Left forelimb (tissue), 1 donor: ENCODE measurements at regions not wholly inside any gene's neighbourhood (a gene's known extent, or its start where the extent isn't known, plus 50 kb on each side); places are given as distances from the start of the nearest gene placed in this dataset.
"Not testable (repeated sequence)": the region's sequence is repeated elsewhere in the genome, so short reads cannot be mapped to it uniquely, and the experiment has no call there.

Experiments
- DNase-seq: peaks from one replicate; pipeline ENCODE4 v3.0.0-alpha.2; 2018; ENCODE audit warnings: low spot score

DNA sequence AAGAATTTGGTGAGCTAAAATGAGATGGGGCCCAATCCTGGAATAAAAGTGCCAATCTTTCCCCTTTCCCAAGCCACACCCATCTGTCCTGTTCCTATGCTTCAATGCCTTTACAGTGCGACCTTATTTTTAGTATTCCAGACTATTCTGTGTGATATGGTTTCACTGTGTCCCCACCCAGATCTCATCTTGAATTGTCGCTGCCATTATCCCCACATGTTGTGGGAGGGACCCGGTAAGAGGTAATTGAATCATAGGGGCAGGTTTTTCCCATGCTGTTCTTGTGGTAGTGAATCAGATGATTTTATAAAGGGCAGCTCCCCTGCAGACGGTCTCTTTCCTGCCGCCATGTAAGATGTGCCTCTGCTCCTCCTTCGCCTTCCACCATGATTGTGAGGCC lies 129.3 kb upstream of the KIF26B start:
- DNase-seq: no peak

DNA sequence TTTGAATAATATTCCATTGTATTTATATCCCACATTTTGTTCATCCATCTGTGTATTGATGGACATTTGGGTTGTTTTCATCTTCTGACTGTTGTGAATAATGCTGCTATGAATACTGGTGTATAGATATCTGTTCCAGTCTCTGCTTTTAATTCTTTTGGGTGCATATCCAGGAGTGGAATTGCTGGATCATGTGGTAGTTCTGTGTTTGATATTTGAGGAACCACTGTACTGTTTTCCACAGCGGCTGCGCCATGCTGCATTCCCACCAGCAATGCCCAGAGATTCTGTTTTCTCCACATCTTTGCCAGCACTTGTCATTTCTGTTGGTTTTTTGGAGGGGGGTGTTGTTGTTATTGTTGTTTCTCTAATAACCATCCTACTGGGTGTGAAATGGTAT lies 131.6 kb upstream of the KIF26B start:
- no peak for DNase-seq

DNA sequence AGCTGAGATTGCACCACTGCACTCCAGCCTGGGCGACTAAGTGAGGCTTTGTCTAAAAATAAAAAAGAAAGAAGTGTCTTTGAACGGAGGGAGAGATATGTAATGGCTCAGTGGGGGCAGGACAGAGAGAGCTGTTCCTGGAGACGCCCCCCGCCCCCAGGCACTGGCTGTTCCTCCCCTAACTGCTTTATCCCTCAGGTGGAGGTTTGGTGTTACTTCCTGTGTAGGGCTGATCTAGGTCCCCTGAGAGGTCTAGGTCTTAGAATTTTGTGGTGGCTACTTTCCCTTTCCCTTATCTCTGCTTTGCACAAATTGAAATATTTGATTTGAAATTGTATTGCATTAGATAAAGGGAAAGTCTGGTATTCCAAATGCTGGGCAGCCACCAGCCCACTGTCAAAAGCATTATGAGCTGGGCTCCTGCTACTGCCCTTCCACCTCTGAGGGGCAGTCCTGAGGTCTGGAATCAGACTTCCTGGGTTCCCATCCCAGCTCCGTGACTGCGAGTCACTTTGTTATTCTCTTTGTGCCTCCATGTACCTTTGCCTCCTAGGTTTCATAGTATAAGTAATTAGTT lies 134.8 kb upstream of the KIF26B start:
- no peak for DNase-seq

- no peak for DNase-seq
Measured at GRCh38 chr1:245016700-245017099, 138.1 kb upstream of the KIF26B start.

DNA sequence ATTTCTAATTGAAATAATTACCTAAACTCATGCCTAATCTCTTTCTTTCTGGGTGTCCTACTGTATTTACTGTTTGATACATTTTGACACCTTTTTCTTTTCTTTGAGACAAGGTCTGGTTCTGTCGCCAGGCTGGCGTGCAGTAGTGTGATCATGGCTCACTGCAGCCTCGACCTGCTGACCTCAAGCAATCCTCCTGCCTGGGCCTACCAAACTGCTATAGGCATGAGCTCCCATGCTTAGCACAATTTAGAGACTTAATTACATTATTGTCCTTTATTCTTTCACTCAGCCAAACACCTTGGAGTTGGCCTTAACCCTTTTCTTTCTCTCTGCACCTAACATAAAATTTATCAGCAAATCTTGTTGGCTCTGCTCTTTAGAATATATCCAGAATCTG lies 139.8 kb upstream of the KIF26B start:
- DNase-seq: no peak

DNA sequence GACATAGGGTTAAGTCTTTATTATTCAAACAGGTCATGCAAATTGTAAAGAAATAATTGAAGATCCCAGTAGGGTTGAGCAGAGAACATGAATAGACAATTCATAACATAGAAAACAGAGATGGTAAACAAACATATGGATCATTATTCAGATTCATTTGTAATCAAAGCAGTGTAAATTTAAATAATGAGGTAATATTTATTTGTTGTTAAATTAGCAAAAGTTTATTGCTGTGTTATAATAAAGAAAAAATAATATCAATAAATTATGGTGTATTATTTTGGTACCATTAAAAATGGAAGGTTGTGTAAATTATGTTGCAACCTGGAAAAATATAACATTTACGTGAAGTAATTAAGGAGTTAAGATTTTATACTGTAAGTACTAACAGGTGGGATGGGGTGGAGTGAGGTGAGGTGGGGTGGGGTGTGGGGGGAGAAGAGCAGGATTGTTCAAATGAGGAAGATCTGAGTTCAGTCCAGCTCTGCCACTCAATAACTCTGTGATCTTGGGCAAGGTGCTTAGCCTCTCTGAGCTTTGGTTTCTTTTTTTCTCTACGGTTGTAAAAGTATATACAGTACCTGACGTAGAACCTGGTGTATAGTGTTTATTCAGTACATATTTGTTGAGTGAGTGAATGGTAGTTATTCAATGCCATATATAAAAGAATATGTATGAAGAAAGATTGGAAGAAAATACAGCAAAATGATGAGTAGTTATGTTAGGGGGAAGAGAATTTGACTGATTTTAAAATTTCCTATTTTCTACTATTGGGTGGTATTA lies 140.3 kb upstream of the KIF26B start:
- DNase-seq: no peak

DNA sequence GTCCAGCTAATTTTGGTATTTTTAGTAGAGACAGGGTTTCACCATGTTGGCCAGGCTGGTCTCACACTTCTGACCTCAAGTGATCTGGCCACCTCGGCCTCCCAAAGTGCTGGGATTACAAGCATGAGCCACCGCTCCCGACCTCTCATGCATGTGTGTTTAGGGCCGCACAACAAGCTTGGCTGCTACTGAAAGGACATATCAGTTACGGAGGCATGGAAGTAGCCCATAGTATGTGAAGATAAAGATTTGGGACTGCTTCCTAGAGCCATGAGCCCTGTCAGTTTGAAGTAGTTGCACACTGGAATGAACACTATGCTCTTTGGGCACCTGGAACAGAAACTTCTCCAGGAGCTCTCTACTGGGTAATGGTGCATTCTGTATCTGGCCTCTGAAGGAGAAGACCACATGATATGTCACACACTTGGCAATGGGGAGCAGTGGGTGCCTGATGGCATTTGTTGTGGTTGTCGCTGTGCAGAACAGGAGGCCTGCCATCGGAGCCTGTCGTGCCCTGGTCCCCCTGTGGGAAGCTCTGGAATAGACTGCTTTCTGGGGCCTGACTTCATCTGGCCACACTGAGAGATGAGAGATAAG lies 144.7 kb upstream of the KIF26B start:
- no peak for DNase-seq

DNA sequence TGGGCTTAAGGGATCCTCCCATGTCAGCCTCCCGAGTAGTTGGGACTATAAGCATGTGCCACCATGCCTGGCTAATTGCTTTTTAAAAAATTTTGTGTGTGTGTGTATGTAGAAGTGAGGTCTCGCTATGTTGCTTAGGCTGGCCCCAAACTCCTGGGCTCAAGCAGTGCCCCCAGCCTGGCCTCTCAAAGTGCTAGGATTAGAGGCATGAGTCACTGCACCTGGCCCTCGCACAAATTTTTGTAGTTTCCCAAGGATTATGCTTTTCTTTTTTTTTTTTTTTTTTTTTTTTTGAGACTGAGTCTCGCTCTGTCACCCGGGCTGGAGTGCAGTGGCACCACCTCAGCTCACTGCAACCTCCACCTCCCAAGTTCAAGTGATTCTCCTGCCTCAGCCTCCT lies 144.4 kb upstream of the HNRNPU start:
- DNase-seq: no peak

- DNase-seq: no peak
Measured at GRCh38 chr1:245007852-245008251, 143.5 kb upstream of the HNRNPU start.

DNA sequence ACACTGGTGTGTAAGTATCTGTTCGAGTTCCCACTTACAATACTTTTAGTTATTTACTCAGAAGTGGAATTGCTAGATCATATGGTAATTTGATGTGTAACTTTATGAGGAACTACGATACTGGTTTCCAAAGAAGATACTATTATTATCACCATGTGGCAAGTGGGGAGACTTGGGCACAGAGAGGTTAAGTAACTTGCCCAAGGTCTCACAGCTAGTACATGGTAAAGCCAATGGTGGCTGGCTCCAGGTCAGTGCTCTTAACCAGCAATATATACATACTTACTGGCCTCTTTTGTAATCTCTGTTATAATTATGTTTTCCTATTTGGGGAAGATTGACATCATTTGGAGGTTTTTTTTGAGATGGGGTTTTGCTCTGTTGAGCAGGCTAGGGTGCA lies 138.9 kb upstream of the HNRNPU start:
- no peak for DNase-seq

DNA sequence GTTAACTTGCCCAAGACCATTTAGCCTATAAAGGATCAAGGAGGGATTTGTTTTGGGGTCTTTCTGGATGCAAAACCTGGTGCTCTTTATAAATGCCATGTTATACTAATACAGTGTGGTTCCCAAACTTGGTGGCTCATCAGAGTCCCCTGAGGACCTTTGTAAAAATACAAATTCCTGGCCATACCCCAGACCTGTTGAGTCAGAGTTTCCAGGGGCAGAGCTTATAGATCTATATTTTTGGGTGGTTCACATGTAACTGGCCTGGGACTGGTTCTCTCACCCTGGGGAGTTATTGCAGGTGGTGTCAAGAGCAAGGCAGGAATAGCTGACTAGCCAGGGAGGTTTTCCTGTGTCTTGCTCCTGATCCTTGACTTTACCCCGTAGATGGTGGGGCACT lies 136.9 kb upstream of the HNRNPU start:
- no peak for DNase-seq

DNA sequence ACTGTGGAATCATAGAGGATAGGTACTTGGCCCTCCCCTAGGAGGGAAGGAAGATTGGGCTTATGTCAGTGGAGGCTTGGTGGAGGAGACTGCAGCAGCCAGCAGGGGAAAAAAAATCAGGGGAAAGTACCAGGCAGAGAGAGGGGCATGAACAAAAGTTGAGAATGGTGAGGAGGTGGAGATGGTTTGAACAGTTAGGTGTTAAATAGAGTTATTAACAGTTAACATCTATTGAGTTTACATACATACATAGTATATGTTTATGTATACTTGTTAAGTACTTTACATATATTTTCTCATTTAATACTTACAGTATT lies 136.5 kb upstream of the HNRNPU start:
- no peak for DNase-seq

GRCh38 chr1:244999644-245000043 lies 135.3 kb upstream of the HNRNPU start:
- DNase-seq: not testable (repeated sequence)

- DNase-seq: no peak
Measured at GRCh38 chr1:244998717-244999346, 134.5 kb upstream of the HNRNPU start.

DNA sequence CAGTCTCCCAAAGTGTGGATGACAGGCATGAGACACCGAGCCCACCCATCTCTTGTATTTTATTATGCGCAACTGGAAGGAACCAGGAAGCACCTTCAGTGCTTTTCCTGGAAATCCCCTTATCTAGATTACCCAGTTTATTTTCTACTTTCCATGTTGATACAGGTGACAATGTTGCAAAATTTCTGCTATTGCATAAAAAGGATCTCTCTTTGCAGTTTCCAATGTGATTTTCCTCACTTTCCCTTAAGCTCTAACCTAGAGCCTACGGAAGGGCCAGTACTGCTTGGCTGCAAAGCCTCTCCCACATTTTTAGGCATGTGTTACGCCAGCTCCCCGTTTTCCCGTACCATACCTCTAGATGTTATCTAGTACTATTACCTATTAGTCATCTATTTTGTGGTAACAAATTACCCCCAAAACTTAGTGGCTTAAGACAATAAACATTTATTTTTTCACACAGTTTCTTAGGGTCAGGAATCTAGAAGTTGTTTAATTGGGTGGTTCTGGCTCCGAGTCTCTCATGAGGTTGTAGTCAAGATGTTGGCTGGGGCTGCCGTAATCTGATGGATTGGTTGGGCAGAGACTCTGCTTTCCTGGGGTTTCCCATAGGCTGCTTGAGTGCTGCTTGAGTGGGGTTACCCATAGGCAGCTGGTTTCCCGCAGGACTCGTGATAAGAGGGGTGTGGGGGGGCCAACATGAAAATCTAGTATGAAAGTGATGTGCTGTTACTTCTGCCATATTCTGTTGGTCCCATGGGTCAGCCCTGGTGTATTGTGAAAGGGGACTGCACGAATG lies 131.5 kb upstream of the HNRNPU start:
- no peak for DNase-seq

GRCh38 chr1:244992833-244993232 lies 128.5 kb upstream of the HNRNPU start:
- DNase-seq: no peak

- DNase-seq: no peak
Measured at GRCh38 chr1:244989813-244990212, 125.5 kb upstream of the HNRNPU start.

DNA sequence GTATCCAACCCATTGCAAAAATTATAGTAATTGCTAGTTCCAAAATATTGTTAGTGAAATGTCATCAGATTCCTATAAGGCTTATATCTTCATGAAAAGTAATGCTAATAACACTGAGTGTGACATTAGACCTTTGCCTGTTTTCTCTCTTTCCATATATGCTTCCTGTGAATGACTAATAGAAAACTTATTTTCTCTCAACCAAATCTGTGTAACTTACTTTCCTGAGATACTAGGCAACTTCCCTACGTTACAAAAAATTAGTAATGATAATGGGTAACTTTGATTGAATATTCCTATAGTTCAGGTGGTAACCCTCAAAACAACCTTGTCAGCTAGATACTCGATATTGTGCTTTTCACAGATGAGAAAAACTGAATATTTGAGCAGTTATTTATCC lies 124.2 kb upstream of the HNRNPU start:
- no peak for DNase-seq

GRCh38 chr1:244980605-244981004 lies 116.3 kb upstream of the HNRNPU start:
- DNase-seq: no peak

DNA sequence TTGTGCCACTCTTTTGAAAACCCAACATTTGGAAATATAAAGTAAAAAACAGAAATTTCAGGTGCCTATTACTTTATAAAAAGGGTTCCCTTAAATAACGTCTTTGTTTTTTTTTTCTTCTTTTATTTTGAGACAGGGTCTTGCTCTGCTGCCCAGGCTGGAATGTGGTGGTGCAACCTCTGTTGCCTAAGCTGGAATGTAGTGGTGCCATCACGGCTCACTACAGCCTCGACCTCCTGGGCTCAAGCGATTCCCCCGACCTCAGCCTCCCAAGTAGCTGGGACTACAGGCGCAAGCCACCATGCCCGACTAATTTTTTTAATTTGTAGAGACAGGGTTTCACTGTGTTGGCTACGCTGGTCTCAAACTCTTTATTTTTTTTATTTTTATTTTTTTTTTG lies 110.2 kb upstream of the HNRNPU start:
- DNase-seq: no peak

GRCh38 chr1:244974106-244974505 lies 109.8 kb upstream of the HNRNPU start:
- DNase-seq: no peak

DNA sequence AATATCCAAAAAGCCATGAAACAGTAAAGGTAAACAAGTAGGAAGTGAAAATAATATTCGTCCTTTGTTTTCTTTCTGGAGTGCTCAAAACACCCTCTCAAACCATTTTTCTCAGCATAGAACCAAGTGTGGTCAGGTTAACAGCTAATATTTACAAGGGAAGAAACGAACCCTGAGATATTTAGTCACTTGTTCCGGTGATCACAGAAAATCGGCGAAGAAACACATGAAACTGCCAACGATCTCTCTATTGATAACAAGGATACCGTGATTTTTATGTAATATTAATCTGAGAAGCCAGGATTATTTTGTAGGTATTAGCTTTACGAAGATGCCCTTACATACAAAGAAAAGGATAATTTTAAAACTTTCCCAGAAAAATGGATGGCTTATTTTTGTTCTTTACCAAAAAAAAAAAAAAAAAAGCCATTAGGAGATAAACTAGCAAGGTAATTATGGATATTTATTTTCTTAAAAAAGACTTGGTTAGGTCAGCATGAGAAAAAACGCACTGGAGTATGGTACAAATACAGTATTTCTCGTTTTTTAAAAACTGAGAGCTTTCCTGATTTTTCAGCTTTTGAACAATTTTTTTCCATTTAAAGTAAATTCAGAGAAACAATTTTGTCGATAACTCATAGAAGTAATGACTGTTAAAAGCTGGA lies 107.3 kb upstream of the HNRNPU start:
- DNase-seq: no peak
